ENCODE measurements at regions not wholly inside any gene's neighbourhood (a gene's known extent, or its start where the extent isn't known, plus 50 kb on each side); places are given as distances from the start of the nearest gene placed in this dataset.

DNA sequence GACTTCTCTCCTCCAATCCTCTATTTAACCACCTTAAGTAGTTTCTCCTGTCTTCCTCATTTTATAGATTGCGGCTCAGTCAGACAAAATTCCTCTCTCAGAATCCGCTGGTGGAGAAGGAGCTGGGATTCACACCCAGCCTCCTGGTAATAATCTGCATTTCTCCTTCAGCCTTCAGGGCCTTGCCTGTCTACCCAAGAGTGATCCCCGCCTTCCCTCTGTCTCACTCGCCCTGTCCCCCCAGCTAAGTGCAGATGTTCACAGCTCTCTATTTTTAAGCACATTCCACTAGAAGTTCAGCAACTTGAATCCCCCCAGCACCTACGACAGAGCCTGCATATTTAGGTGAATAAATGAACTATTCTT is 212.5 kb upstream of the HAAO start:
- no peak for TF ChIP-seq YY1 (IDR thresholded peaks at IDR 0.05; ENCODE audit: extremely low read depth, insufficient replicate concordance, low read depth, low read length)
- TF ChIP-seq POLR2A (IDR thresholded peaks at IDR 0.05; ENCODE audit: borderline replicate concordance, extremely low read depth, insufficient read depth, insufficient read length) = no peak
- TF ChIP-seq CTCF (IDR thresholded peaks at IDR 0.05 in 2 of 3, conservative IDR thresholded peaks at IDR 0.05 in 1 of 3; ENCODE audit: borderline replicate concordance in 1 of 3, insufficient read depth in 1 of 3, low read depth in 2 of 3, low read length in 2 of 3) = no peak
- TF ChIP-seq EZH2phosphoT487 (IDR thresholded peaks at IDR 0.05; ENCODE audit: borderline replicate concordance) = no peak
- no peak for TF ChIP-seq JUND (IDR thresholded peaks at IDR 0.05)
- no peak for TF ChIP-seq EZH2 (IDR thresholded peaks at IDR 0.05)
